BJ (cell line): ENCODE measurements at regions not wholly inside any gene's neighbourhood (a gene's known extent, or its start where the extent isn't known, plus 50 kb on each side); places are given as distances from the start of the nearest gene placed in this dataset.

Source experiments
- CTCF ChIA-PET: fragments of 350-600 bp; formaldehyde crosslinking; extraction: SDS; loops from one replicate; lab custom pipeline; 2021; ENCODE audit warnings: antibody characterized with exemption, inconsistent platforms; lab: Yijun Ruan, JAX
- POLR2A ChIA-PET: fragments of 300-600 bp; sonication (Branson Sonifier 250); formaldehyde crosslinking; extraction: SDS; loops from one replicate; lab custom pipeline; 2021; ENCODE audit warnings: antibody characterized with exemption; lab: Charles Lee
- DNase-seq: peaks from one replicate; pipeline ENCODE4 v3.0.0-alpha.2; 2011; ENCODE audit warnings: low read depth
- H3K27me3 ChIP-seq: 2 replicates; pipeline ENCODE4 v1.6.0; 2011; ENCODE audit warnings: low read length; ENCODE audit not compliant: control insufficient read depth, insufficient read depth
- H3K36me3 ChIP-seq: 2 replicates; pipeline ENCODE4 v1.5.1; 2011; ENCODE audit warnings: low read length; ENCODE audit not compliant: control insufficient read depth, insufficient read depth
- H3K4me3 ChIP-seq: 2 replicates; pipeline ENCODE4 v1.5.1; 2011; ENCODE audit warnings: low read depth, mild to moderate bottlenecking, control low read depth, low read length
- TF ChIP-seq, protein P1 (sequence below): IDR thresholded peaks from 2 replicates; pipeline ENCODE4 v1.5.1; 2011; ENCODE audit warnings: low read depth, mild to moderate bottlenecking, control low read depth, inconsistent platforms, low read length, moderate library complexity; ENCODE audit not compliant: insufficient read depth

DNA sequence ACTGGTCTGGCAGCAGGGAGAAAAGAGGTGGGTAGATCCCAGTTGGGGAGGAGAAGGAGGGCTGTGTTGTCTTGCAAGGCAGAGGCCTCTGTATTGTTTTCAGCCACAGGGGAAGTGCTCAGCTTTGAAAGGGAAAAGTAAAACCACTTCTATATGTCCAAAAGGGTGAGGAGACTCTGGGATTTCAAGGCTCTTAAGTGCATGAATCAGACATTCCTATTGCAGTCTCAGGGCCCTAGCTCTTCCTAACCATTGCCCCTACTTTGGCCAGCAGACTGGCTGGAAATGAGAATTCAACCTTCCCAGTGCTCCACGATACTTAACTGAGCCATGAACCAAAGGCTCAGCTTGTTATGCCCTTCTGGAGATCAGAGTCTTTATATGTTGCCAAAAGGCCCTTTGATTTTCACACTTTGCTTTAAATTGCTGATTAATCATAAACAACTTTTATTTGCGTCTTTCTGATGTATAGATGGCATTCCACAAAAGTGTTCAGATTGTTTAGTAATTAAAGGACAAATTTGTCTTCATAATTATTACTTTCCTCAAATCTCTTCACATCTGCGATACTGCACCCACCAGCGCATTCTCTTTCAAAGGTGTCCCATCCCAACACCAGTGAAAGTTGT is 313.8 kb upstream of the MMADHC start:
- TF ChIP-seq, protein P1, sequence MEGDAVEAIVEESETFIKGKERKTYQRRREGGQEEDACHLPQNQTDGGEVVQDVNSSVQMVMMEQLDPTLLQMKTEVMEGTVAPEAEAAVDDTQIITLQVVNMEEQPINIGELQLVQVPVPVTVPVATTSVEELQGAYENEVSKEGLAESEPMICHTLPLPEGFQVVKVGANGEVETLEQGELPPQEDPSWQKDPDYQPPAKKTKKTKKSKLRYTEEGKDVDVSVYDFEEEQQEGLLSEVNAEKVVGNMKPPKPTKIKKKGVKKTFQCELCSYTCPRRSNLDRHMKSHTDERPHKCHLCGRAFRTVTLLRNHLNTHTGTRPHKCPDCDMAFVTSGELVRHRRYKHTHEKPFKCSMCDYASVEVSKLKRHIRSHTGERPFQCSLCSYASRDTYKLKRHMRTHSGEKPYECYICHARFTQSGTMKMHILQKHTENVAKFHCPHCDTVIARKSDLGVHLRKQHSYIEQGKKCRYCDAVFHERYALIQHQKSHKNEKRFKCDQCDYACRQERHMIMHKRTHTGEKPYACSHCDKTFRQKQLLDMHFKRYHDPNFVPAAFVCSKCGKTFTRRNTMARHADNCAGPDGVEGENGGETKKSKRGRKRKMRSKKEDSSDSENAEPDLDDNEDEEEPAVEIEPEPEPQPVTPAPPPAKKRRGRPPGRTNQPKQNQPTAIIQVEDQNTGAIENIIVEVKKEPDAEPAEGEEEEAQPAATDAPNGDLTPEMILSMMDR: no peak
- POLR2A ChIA-PET: no interaction called here
- Histone ChIP-seq H3K27me3 (no peaks in the 10 kb centered on the region), H3K36me3 (no peaks in the 10 kb centered on the region), H3K4me3 (no peak overlapping the region)
- no peak for DNase-seq
- CTCF ChIA-PET: interaction anchor here (0.7 kb wide), 1 partner anchor 34 kb away, joined by 3 read pairs; no protein-coding TSS in a partner anchor

DNA sequence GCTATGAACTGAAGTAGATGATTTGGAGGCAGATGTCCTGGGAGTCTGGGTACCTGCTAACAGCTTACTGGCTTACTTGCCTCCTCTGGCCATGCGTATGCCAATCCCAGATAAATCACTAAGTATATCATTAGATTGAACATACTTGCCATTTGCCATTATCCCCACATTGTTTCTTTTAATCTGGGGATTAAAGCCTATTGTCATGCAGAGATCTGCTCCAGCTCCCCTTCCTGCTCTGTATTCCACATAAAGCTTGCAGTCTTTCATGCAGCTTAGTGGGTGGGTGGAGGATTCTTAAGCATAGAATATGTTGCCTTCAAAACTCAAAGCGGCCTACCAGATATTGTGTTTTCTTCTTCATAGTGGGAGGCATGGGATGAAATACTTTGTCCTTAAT is 311.8 kb upstream of the MMADHC start:
- H3K27me3 ChIP-seq: no peaks in the 10 kb centered on the region
- ChIA-PET CTCF (interaction anchor here (0.5 to 1.0 kb wide), 2 partner anchors 10 to 437 kb away, joined by 3 to 4 read pairs; no protein-coding TSS in a partner anchor), POLR2A (no interaction called here)
- no peak for DNase-seq
- TF ChIP-seq, protein P1: no peak
- H3K4me3 ChIP-seq: no peak overlapping the region
- no peaks in the 10 kb centered on the region for H3K36me3 ChIP-seq

DNA sequence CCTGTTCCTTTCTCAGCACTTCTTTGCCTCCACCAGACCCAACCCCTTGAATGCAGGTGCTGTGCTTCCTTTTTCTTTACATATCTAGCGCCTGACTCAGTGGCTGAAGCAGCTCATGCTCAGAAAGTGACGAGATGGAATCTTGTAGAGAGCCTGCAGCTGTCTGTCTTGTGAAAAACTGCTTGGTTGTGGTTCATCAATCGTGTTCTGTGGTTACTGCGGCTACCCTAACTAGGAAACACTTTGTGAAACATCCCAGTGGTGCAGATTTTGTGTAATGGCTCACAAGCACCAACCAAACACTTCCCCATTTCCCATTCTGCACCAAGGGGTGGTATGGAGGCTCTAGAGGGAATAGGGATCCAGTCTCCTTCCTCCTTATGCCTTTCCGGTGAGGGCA is 307.2 kb upstream of the MMADHC start:
- no peaks in the 10 kb centered on the region for H3K36me3 ChIP-seq
- H3K4me3 ChIP-seq: no peak overlapping the region
- ChIA-PET POLR2A (no interaction called here), CTCF (no interaction called here)
- DNase-seq: no peak
- H3K27me3 ChIP-seq: no peaks in the 10 kb centered on the region
- TF ChIP-seq, protein P1: no peak

DNA sequence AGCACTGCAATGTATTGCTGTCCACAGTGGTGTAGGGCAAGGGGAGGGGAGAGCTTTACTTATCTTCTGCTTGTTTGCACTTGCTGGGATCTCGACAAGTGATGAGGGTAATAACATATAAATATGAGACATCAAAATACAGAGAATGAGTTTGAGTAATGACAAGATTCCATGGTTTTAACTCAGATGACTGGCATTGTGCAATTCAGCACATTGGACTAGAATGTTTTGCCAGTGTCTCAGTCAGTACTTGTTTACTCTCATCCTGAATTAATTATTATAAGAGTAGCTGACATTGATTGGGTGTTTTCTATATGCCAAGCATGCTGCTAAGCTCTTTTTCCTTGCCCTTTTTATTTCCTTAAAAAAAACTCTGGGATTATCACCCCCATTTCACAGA is 306.7 kb upstream of the MMADHC start:
- POLR2A ChIA-PET: no interaction called here
- no peaks in the 10 kb centered on the region for H3K36me3 ChIP-seq
- CTCF ChIA-PET: no interaction called here
- no peaks in the 10 kb centered on the region for H3K27me3 ChIP-seq
- no peak overlapping the region for H3K4me3 ChIP-seq
- TF ChIP-seq, protein P1: no peak
- no peak for DNase-seq

DNA sequence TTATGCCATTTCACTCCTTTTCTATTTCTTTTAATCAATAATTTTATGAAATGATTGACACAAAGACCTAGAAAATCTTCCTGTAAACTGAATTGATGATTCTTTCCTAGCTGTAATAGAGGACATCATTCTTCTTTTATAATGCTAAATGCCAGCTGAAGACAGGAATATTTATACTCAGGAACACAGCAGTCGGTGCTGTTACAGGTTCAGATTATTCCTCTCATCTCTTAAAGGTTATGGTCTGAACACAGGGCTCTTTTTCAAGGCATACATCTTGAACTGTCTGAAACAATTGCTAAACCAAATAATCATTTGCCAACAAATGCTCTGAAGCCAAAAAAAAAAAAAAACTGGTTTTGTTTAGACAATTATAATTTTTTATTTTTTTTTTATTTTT is 305.0 kb upstream of the MMADHC start:
- ChIA-PET CTCF (no interaction called here), POLR2A (no interaction called here)
- DNase-seq: no peak
- Histone ChIP-seq H3K4me3 (no peak overlapping the region), H3K27me3 (no peaks in the 10 kb centered on the region), H3K36me3 (no peaks in the 10 kb centered on the region)
- TF ChIP-seq, protein P1: no peak
